Mammary epithelial cell (primary cell): ENCODE measurements at regions not wholly inside any gene's neighbourhood (a gene's known extent, or its start where the extent isn't known, plus 50 kb on each side); places are given as distances from the start of the nearest gene placed in this dataset.

Experiments
- EZH2 ChIP-seq: IDR thresholded peaks from 2 replicates; pipeline ENCODE4 v1.6.1; 2012; ENCODE audit warnings: low read length, inconsistent platforms, borderline replicate concordance
- TF ChIP-seq, protein P1 (sequence below), 2 donors: IDR thresholded peaks in 1 of 2; conservative IDR thresholded peaks in 1 of 2; 2 replicates each; pipeline ENCODE4 v1.5.1; 2011 to 2012; ENCODE audit warnings: inconsistent platforms in 2 of 2, low read length in 2 of 2, mild to moderate bottlenecking in 2 of 2, control low read depth in 1 of 2, low read depth in 1 of 2; ENCODE audit not compliant: insufficient read depth in 1 of 2; ENCODE audit errors: extremely low read depth in 1 of 2

DNA sequence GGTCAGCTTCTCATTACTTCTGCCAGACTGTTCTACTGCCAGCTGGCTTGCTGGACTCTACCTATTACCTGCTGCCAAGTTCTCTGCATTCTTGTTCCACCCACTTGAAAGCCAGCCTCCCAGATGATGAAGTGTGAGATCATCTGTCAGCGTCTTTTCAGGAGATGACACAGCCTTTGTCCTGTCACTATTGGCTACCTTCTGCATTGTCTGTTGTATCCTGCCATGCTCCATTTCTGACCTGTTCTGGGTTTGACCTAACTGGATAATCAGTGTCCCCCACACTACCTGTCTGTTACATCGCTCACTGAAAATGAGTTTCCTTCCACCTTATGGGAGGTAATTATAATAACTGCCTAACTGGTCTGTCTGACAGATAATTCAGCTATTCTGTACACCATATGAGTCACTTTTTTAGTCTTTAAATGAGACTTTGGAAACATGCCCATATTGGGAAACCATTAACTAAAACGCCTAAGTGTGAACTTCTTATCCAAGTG lies 520.6 kb downstream of the METTL4 start:
- TF ChIP-seq, protein P1, sequence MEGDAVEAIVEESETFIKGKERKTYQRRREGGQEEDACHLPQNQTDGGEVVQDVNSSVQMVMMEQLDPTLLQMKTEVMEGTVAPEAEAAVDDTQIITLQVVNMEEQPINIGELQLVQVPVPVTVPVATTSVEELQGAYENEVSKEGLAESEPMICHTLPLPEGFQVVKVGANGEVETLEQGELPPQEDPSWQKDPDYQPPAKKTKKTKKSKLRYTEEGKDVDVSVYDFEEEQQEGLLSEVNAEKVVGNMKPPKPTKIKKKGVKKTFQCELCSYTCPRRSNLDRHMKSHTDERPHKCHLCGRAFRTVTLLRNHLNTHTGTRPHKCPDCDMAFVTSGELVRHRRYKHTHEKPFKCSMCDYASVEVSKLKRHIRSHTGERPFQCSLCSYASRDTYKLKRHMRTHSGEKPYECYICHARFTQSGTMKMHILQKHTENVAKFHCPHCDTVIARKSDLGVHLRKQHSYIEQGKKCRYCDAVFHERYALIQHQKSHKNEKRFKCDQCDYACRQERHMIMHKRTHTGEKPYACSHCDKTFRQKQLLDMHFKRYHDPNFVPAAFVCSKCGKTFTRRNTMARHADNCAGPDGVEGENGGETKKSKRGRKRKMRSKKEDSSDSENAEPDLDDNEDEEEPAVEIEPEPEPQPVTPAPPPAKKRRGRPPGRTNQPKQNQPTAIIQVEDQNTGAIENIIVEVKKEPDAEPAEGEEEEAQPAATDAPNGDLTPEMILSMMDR (conservative IDR thresholded peaks at IDR 0.05 in 1 of 2, IDR thresholded peaks at IDR 0.05 in 1 of 2; ENCODE audit: extremely low read depth in 1 of 2, insufficient read depth in 1 of 2, low read depth in 1 of 2, low read length in 2 of 2): no peak
- TF ChIP-seq EZH2: no peak
